Glomerular visceral epithelial cell (primary cell): ENCODE measurements at regions not wholly inside any gene's neighbourhood (a gene's known extent, or its start where the extent isn't known, plus 50 kb on each side); places are given as distances from the start of the nearest gene placed in this dataset.

Experiments
- DNase-seq: peaks from one replicate; pipeline ENCODE4 v3.0.0-alpha.2; 2016; ENCODE audit errors: extremely low spot score

- DNase-seq: no peak
Observed at GRCh38 chr2:8472545-8473323, 209.1 kb upstream of the ID2 start.

GRCh38 chr2:8475349-8476031 lies 206.4 kb upstream of the ID2 start:
- no peak for DNase-seq

- peak; percentile 63 for DNase-seq
Observed at GRCh38 chr2:8477552-8478470, 204.0 kb upstream of the ID2 start.

GRCh38 chr2:8478471-8478793 lies 203.4 kb upstream of the ID2 start:
- no peak for DNase-seq

- DNase-seq: no peak
Observed at GRCh38 chr2:8479298-8479697, 202.6 kb upstream of the ID2 start.

GRCh38 chr2:8480915-8481314 lies 200.9 kb upstream of the ID2 start:
- DNase-seq: no peak

- DNase-seq: peak; percentile 77
Observed at GRCh38 chr2:8481463-8482009, 200.3 kb upstream of the ID2 start.

- no peak for DNase-seq
Observed at GRCh38 chr2:8482432-8482831, 199.4 kb upstream of the ID2 start.

- no peak for DNase-seq
Observed at GRCh38 chr2:8484502-8485283, 197.2 kb upstream of the ID2 start.

- DNase-seq: no peak
Observed at GRCh38 chr2:8485736-8486135, 196.1 kb upstream of the ID2 start.

GRCh38 chr2:8486141-8486540 lies 195.7 kb upstream of the ID2 start:
- DNase-seq: no peak

GRCh38 chr2:8487461-8487932 lies 194.4 kb upstream of the ID2 start:
- DNase-seq: no peak

- DNase-seq: no peak
Observed at GRCh38 chr2:8488001-8488738, 193.7 kb upstream of the ID2 start.

- DNase-seq: no peak
Observed at GRCh38 chr2:8489221-8489620, 192.6 kb upstream of the ID2 start.

- no peak for DNase-seq
Observed at GRCh38 chr2:8489751-8490150, 192.1 kb upstream of the ID2 start.

- no peak for DNase-seq
Observed at GRCh38 chr2:8490166-8490721, 191.6 kb upstream of the ID2 start.

- DNase-seq: no peak
Observed at GRCh38 chr2:8491296-8492027, 190.4 kb upstream of the ID2 start.

- no peak for DNase-seq
Observed at GRCh38 chr2:8494151-8494550, 187.7 kb upstream of the ID2 start.

- peak; percentile 37 for DNase-seq
Observed at GRCh38 chr2:8494589-8494988, 187.3 kb upstream of the ID2 start.
